Osteoblast (primary cell): ENCODE measurements at regions not wholly inside any gene's neighbourhood (a gene's known extent, or its start where the extent isn't known, plus 50 kb on each side); places are given as distances from the start of the nearest gene placed in this dataset.

ENCODE experiments used
- DNase-seq: peaks from one replicate; pipeline ENCODE4 v3.0.0; 2011; ENCODE audit warnings: low spot score, mixed read lengths; ENCODE audit not compliant: insufficient read length; ENCODE audit errors: missing footprints
- H2AFZ ChIP-seq: 2 replicates; pipeline ENCODE4 v1.6.0; 2011; ENCODE audit warnings: mild to moderate bottlenecking, low read length
- H3K27ac ChIP-seq: 2 replicates; pipeline ENCODE4 v1.5.1; 2011; ENCODE audit warnings: mild to moderate bottlenecking, low read depth, low read length, moderate library complexity
- H3K27me3 ChIP-seq: 2 replicates; pipeline ENCODE4 v1.6.0; 2012; ENCODE audit warnings: mild to moderate bottlenecking, control low read depth, inconsistent platforms, low read length, moderate library complexity; ENCODE audit not compliant: insufficient read depth
- H3K36me3 ChIP-seq: 2 replicates; pipeline ENCODE4 v1.5.1; 2011; ENCODE audit warnings: mild to moderate bottlenecking, low read length, control low read depth, moderate library complexity; ENCODE audit not compliant: insufficient read depth
- H3K4me1 ChIP-seq: 2 replicates; pipeline ENCODE4 v1.5.1; 2011; ENCODE audit warnings: mild to moderate bottlenecking, low read length, control low read depth, moderate library complexity; ENCODE audit not compliant: insufficient read depth
- H3K4me2 ChIP-seq: 2 replicates; pipeline ENCODE4 v1.6.0; 2011; ENCODE audit warnings: mild to moderate bottlenecking, low read length; ENCODE audit not compliant: insufficient read depth
- H3K4me3 ChIP-seq: fragments of 200-600 bp; sonication (generic); 3 replicates; pipeline ENCODE4 v1.5.1; 2012; ENCODE audit warnings: mild to moderate bottlenecking, low read length, inconsistent platforms; ENCODE audit not compliant: insufficient read depth
- H3K79me2 ChIP-seq: 2 replicates; pipeline ENCODE4 v1.6.0; 2012; ENCODE audit warnings: mild to moderate bottlenecking, low read length, control low read depth, inconsistent platforms; ENCODE audit not compliant: insufficient read depth
- H3K9me3 ChIP-seq: 2 replicates; pipeline ENCODE4 v1.5.1; 2011; ENCODE audit warnings: low read depth, low read length, control low read depth
- H4K20me1 ChIP-seq: 2 replicates; pipeline ENCODE4 v1.6.0; 2012; ENCODE audit warnings: mild to moderate bottlenecking, low read length, control low read depth; ENCODE audit not compliant: insufficient read depth
- CTCF ChIP-seq: IDR thresholded peaks from 2 replicates; pipeline ENCODE4 v1.5.1; 2011; ENCODE audit warnings: mild to moderate bottlenecking, low read depth, low read length, moderate library complexity; ENCODE audit errors: extremely low read depth

- Histone ChIP-seq H3K4me3 (no peak overlapping the region), H3K36me3 (no peaks in the 10 kb centered on the region), H3K4me1 (peaks cover 7% of the 10 kb centered on the region), H3K9me3 (no peaks in the 10 kb centered on the region), H3K27me3 (no peaks in the 10 kb centered on the region), H2AFZ (no peak overlapping the region), H3K79me2 (no peaks in the 10 kb centered on the region), H3K4me2 (no peak overlapping the region), H4K20me1 (no peaks in the 10 kb centered on the region), H3K27ac (no peak overlapping the region)
- DNase-seq: no peak
- TF ChIP-seq CTCF: no peak
These were observed 318.6 kb upstream of the NFIA start for GRCh38 chr1:60763741-60764140.

- TF ChIP-seq CTCF: no peak
- Histone ChIP-seq H3K27me3 (no peaks in the 10 kb centered on the region), H3K4me2 (no peak overlapping the region), H3K9me3 (no peaks in the 10 kb centered on the region), H3K4me3 (no peak overlapping the region), H3K4me1 (peaks cover 7% of the 10 kb centered on the region), H3K79me2 (no peaks in the 10 kb centered on the region), H3K27ac (no peak overlapping the region), H2AFZ (no peak overlapping the region), H4K20me1 (no peaks in the 10 kb centered on the region), H3K36me3 (no peaks in the 10 kb centered on the region)
- DNase-seq: peak; percentile 49
These were observed 319.4 kb upstream of the NFIA start for GRCh38 chr1:60762911-60763310.

- Histone ChIP-seq H3K36me3 (no peaks in the 10 kb centered on the region), H3K4me2 (no peak overlapping the region), H2AFZ (no peak overlapping the region), H4K20me1 (no peaks in the 10 kb centered on the region), H3K9me3 (no peaks in the 10 kb centered on the region), H3K27ac (no peak overlapping the region), H3K4me3 (no peak overlapping the region), H3K79me2 (no peaks in the 10 kb centered on the region), H3K27me3 (no peaks in the 10 kb centered on the region), H3K4me1 (peaks cover 7% of the 10 kb centered on the region)
- DNase-seq: peak; percentile 25
- TF ChIP-seq CTCF: no peak
These were observed 320.2 kb upstream of the NFIA start for GRCh38 chr1:60762176-60762575.

GRCh38 chr1:60759291-60759690 is 323.1 kb upstream of the NFIA start:
- no peaks in the 10 kb centered on the region for H4K20me1 ChIP-seq
- no peaks in the 10 kb centered on the region for H3K79me2 ChIP-seq
- H3K27ac ChIP-seq: no peak overlapping the region
- H3K36me3 ChIP-seq: no peaks in the 10 kb centered on the region
- no peak overlapping the region for H2AFZ ChIP-seq
- no peak for TF ChIP-seq CTCF
- no peaks in the 10 kb centered on the region for H3K9me3 ChIP-seq
- DNase-seq: no peak
- peaks cover 7% of the 10 kb centered on the region for H3K4me1 ChIP-seq
- H3K4me2 ChIP-seq: no peak overlapping the region
- H3K27me3 ChIP-seq: no peaks in the 10 kb centered on the region
- H3K4me3 ChIP-seq: no peak overlapping the region
